ENCODE measurements at regions not wholly inside any gene's neighbourhood (a gene's known extent, or its start where the extent isn't known, plus 50 kb on each side); places are given as distances from the start of the nearest gene placed in this dataset.

DNA sequence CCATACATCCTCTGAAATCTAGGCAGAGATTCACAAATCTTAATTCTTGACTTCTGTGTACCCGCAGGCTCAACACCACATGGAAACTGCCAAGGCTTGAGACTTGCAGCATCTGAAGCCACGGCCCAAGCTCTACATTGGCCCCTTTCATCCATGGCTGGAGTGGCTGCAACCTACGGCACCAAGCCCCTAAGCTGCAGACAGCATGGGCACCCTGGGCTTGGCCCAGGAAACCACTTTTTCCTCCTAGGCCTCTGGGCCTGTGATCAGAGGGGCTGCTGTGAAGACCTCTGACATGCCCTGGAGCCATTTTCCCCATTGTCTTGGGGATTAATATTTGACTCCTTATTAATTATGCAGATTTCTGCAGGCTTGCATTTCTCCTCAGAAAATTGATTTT lies 457.9 kb downstream of the GRIA2 start:
- Histone ChIP-seq H3K4me3 (ENCODE audit: low read depth, low read length) (no peak overlapping the region), H3K27ac (ENCODE audit: low read depth, low read length) (no peak overlapping the region), H2AFZ (ENCODE audit: insufficient read depth, low read length, poor library complexity) (no peak overlapping the region), H3K9me3 (ENCODE audit: insufficient read depth, low read depth, low read length) (peaks cover 2% of the 10 kb centered on the region), H3K79me1 (ENCODE audit: low read length) (no peaks in the 10 kb centered on the region), H2BK12ac (ENCODE audit: low read length) (no peak overlapping the region), H4K91ac (ENCODE audit: low read depth, low read length) (no peak overlapping the region), H2AK5ac (ENCODE audit: low read length) (no peak overlapping the region), H3K36me3 (ENCODE audit: control insufficient read depth in 1 of 2, insufficient read depth in 2 of 2, low read length in 2 of 2) (no peaks in the 10 kb centered on the region), H3K18ac (ENCODE audit: low read length) (no peak overlapping the region), H4K12ac (ENCODE audit: low read depth, low read length) (no peak overlapping the region), H2BK5ac (ENCODE audit: low read depth, low read length, poor library complexity) (no peak overlapping the region), H3K23ac (ENCODE audit: low read length) (no peak overlapping the region), H2BK120ac (ENCODE audit: insufficient read depth, low read length, poor library complexity) (no peak overlapping the region), H3K4me1 (ENCODE audit: control insufficient read depth in 1 of 2, insufficient read depth in 2 of 2, low read length in 2 of 2) (no peaks in the 10 kb centered on the region), H3K4me2 (ENCODE audit: low read length) (no peak overlapping the region), H3K27me3 (ENCODE audit: insufficient read depth, low read length) (no peaks in the 10 kb centered on the region), H3K4ac (ENCODE audit: low read depth, low read length) (no peak overlapping the region), H3K79me2 (ENCODE audit: control insufficient read depth, insufficient read depth, low read length, poor library complexity) (no peaks in the 10 kb centered on the region), H4K8ac (ENCODE audit: low read depth, low read length) (no peak overlapping the region), H3K14ac (ENCODE audit: low read length) (no peak overlapping the region), H3K9ac (ENCODE audit: low read length) (no peak overlapping the region)
- no CpG with 5 or more reads among the region's 3 CpGs for WGBS (ENCODE audit: extremely low coverage, insufficient coverage, insufficient read length)
- no peak for DNase-seq

DNA sequence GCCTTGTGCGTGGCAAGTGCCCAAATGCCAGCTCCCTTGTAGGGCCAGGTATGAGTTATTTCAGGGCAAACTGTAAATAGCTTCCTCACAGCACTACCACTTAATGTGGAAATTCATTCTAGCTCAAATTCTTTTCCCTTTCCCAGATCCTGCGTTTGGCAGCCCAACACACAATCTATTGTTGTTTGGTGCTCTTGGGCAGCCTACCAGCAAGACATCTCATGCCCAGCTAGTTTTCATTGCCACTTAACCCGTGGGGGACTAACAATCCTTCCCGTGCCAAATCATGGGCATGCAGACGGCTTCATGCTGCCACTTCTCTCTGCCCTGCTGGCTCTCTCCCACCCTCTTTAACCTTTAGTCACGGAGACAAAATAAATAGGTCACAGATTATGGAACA lies 454.2 kb downstream of the GRIA2 start:
- H4K12ac ChIP-seq (ENCODE audit: low read depth, low read length) = no peak overlapping the region
- no peak overlapping the region for H4K8ac ChIP-seq (ENCODE audit: low read depth, low read length)
- no peak for DNase-seq

DNA sequence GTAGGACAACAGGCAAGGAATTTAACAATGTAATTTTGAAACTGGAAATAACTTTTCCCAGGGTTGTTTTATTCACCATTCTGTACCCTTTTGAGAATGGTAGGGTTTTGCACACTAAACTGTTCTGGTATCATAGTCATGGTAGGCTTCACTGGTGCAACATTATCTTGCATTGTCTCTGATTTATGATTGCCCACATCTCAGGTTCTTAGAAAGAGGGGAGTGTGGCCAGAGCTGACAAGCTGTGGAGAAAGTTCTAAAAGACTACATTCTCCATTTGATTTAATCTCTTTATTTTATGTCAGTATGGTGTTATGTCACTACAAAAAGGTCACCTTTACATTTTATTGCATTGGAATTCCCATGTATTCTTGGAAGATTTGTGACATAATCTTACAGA lies 447.3 kb downstream of the GRIA2 start:
- H2BK5ac ChIP-seq (ENCODE audit: low read depth, low read length, poor library complexity) = no peak overlapping the region
- H3K27ac ChIP-seq (ENCODE audit: low read depth, low read length) = no peak overlapping the region
- H3K4me3 ChIP-seq (ENCODE audit: low read depth, low read length) = no peak overlapping the region
- H3K9me3 ChIP-seq (ENCODE audit: insufficient read depth, low read depth, low read length) = no peaks in the 10 kb centered on the region
- no peak overlapping the region for H3K4me2 ChIP-seq (ENCODE audit: low read length)
- no peak overlapping the region for H3K4ac ChIP-seq (ENCODE audit: low read depth, low read length)
- no peaks in the 10 kb centered on the region for H3K4me1 ChIP-seq (ENCODE audit: control insufficient read depth in 1 of 2, insufficient read depth in 2 of 2, low read length in 2 of 2)
- no peaks in the 10 kb centered on the region for H3K79me1 ChIP-seq (ENCODE audit: low read length)
- H3K9ac ChIP-seq (ENCODE audit: low read length) = no peak overlapping the region
- no peak overlapping the region for H3K14ac ChIP-seq (ENCODE audit: low read length)
- no peak overlapping the region for H2BK12ac ChIP-seq (ENCODE audit: low read length)
- H3K23ac ChIP-seq (ENCODE audit: low read length) = no peak overlapping the region
- H2AFZ ChIP-seq (ENCODE audit: insufficient read depth, low read length, poor library complexity) = no peak overlapping the region
- H3K36me3 ChIP-seq (ENCODE audit: control insufficient read depth in 1 of 2, insufficient read depth in 2 of 2, low read length in 2 of 2) = no peaks in the 10 kb centered on the region
- H3K27me3 ChIP-seq (ENCODE audit: insufficient read depth, low read length) = no peaks in the 10 kb centered on the region
- no peak for DNase-seq
- no peak overlapping the region for H4K8ac ChIP-seq (ENCODE audit: low read depth, low read length)
- no peak overlapping the region for H4K91ac ChIP-seq (ENCODE audit: low read depth, low read length)
- H4K12ac ChIP-seq (ENCODE audit: low read depth, low read length) = no peak overlapping the region
- H3K79me2 ChIP-seq (ENCODE audit: control insufficient read depth, insufficient read depth, low read length, poor library complexity) = no peaks in the 10 kb centered on the region
- H2BK120ac ChIP-seq (ENCODE audit: insufficient read depth, low read length, poor library complexity) = no peak overlapping the region
- no peak overlapping the region for H3K18ac ChIP-seq (ENCODE audit: low read length)
- no peak overlapping the region for H2AK5ac ChIP-seq (ENCODE audit: low read length)

More for the DNA sequence above, 454.2 kb downstream of the GRIA2 start:
- Histone ChIP-seq H3K27me3 (ENCODE audit: insufficient read depth, low read length) (no peaks in the 10 kb centered on the region), H3K36me3 (ENCODE audit: control insufficient read depth in 1 of 2, insufficient read depth in 2 of 2, low read length in 2 of 2) (no peaks in the 10 kb centered on the region), H3K4ac (ENCODE audit: low read depth, low read length) (no peak overlapping the region), H3K9me3 (ENCODE audit: insufficient read depth, low read depth, low read length) (peaks cover 2% of the 10 kb centered on the region), H3K23ac (ENCODE audit: low read length) (no peak overlapping the region), H3K79me2 (ENCODE audit: control insufficient read depth, insufficient read depth, low read length, poor library complexity) (no peaks in the 10 kb centered on the region), H4K91ac (ENCODE audit: low read depth, low read length) (no peak overlapping the region), H2BK120ac (ENCODE audit: insufficient read depth, low read length, poor library complexity) (no peak overlapping the region), H2BK5ac (ENCODE audit: low read depth, low read length, poor library complexity) (no peak overlapping the region), H3K4me1 (ENCODE audit: control insufficient read depth in 1 of 2, insufficient read depth in 2 of 2, low read length in 2 of 2) (no peaks in the 10 kb centered on the region), H3K14ac (ENCODE audit: low read length) (no peak overlapping the region), H3K79me1 (ENCODE audit: low read length) (no peaks in the 10 kb centered on the region), H2AFZ (ENCODE audit: insufficient read depth, low read length, poor library complexity) (no peak overlapping the region), H2AK5ac (ENCODE audit: low read length) (no peak overlapping the region), H3K27ac (ENCODE audit: low read depth, low read length) (no peak overlapping the region), H3K4me2 (ENCODE audit: low read length) (no peak overlapping the region), H2BK12ac (ENCODE audit: low read length) (no peak overlapping the region), H3K4me3 (ENCODE audit: low read depth, low read length) (no peak overlapping the region), H3K18ac (ENCODE audit: low read length) (no peak overlapping the region), H3K9ac (ENCODE audit: low read length) (peak overlapping the region; percentile 40)
- WGBS (ENCODE audit: extremely low coverage, insufficient coverage, insufficient read length) = no CpG with 5 or more reads among the region's 6 CpGs

DNA sequence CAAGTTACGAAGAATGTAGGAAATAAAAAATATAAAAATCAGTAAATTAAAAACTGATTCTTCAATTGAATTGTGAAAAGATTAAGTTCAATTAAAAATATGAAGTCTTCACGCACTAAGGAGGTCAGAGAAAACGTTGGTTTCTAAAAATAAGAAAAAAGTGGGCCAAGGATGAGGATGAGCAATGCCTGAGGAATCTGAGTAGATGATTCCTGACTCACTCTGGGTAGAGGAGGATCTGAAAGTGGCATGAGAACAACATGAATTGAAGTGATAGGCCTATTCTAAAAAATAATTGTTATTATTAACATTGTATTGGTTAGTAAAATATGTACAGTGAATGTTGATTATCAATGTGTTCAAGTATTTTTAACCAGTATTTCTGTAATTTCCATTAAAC lies 444.2 kb downstream of the GRIA2 start:
- Histone ChIP-seq H3K4me1 (ENCODE audit: control insufficient read depth in 1 of 2, insufficient read depth in 2 of 2, low read length in 2 of 2) (no peaks in the 10 kb centered on the region), H3K27ac (ENCODE audit: low read depth, low read length) (no peak overlapping the region), H2AK5ac (ENCODE audit: low read length) (no peak overlapping the region), H3K9ac (ENCODE audit: low read length) (no peak overlapping the region), H2BK120ac (ENCODE audit: insufficient read depth, low read length, poor library complexity) (no peak overlapping the region), H2BK12ac (ENCODE audit: low read length) (no peak overlapping the region), H4K8ac (ENCODE audit: low read depth, low read length) (no peak overlapping the region), H3K4ac (ENCODE audit: low read depth, low read length) (no peak overlapping the region), H3K9me3 (ENCODE audit: insufficient read depth, low read depth, low read length) (no peaks in the 10 kb centered on the region), H3K23ac (ENCODE audit: low read length) (no peak overlapping the region), H2AFZ (ENCODE audit: insufficient read depth, low read length, poor library complexity) (no peak overlapping the region), H3K4me3 (ENCODE audit: low read depth, low read length) (no peak overlapping the region), H3K14ac (ENCODE audit: low read length) (no peak overlapping the region), H3K27me3 (ENCODE audit: insufficient read depth, low read length) (no peaks in the 10 kb centered on the region), H3K79me2 (ENCODE audit: control insufficient read depth, insufficient read depth, low read length, poor library complexity) (no peaks in the 10 kb centered on the region), H3K36me3 (ENCODE audit: control insufficient read depth in 1 of 2, insufficient read depth in 2 of 2, low read length in 2 of 2) (no peaks in the 10 kb centered on the region), H3K18ac (ENCODE audit: low read length) (no peak overlapping the region), H4K91ac (ENCODE audit: low read depth, low read length) (no peak overlapping the region), H2BK5ac (ENCODE audit: low read depth, low read length, poor library complexity) (no peak overlapping the region), H3K79me1 (ENCODE audit: low read length) (no peaks in the 10 kb centered on the region), H3K4me2 (ENCODE audit: low read length) (no peak overlapping the region), H4K12ac (ENCODE audit: low read depth, low read length) (no peak overlapping the region)
- DNase-seq = peak in 1 of 2 donors; percentile 5
- no CpG with 5 or more reads among the region's 3 CpGs for WGBS (ENCODE audit: extremely low coverage, insufficient coverage, insufficient read length)

Data from trophoblast cell (in vitro differentiated cells and primary cell).